Activated CD4-positive, alpha-beta T cell treated with anti-CD3 and anti-CD28 coated beads, Interleukin-2, amount 10 ng/mL, durations not matched to agents 7 days and 5 days (primary cell): ENCODE measurements at regions not wholly inside any gene's neighbourhood (a gene's known extent, or its start where the extent isn't known, plus 50 kb on each side); places are given as distances from the start of the nearest gene placed in this dataset.
"Not testable (repeated sequence)": the region's sequence is repeated elsewhere in the genome, so short reads cannot be mapped to it uniquely, and the experiment has no call there.

Experiments used
- CTCF ChIA-PET: fragments of 350-600 bp; sonication (Branson Sonifier 250); formaldehyde crosslinking; loops from one replicate; lab custom pipeline; 2021; ENCODE audit warnings: antibody characterized with exemption; lab: Charles Lee
- POLR2A ChIA-PET: fragments of 350-600 bp; sonication (Branson Sonifier 250); formaldehyde crosslinking; loops from one replicate; lab custom pipeline; 2021; ENCODE audit warnings: antibody characterized with exemption; lab: Charles Lee
- DNase-seq: peaks from one replicate; pipeline ENCODE4 v3.0.0-alpha.2; 2020
- H3K27ac Mint-ChIP-seq: one replicate; pipeline ENCODE4 v1.8.0; 2021; ENCODE audit warnings: mild to moderate bottlenecking, moderate library complexity, mixed read lengths
- H3K27me3 Mint-ChIP-seq: one replicate; pipeline ENCODE4 v1.8.0; 2021; ENCODE audit warnings: mixed read lengths
- H3K36me3 Mint-ChIP-seq: one replicate; pipeline ENCODE4 v1.8.0; 2021; ENCODE audit warnings: low read depth, mixed read lengths
- H3K4me1 Mint-ChIP-seq: one replicate; pipeline ENCODE4 v1.8.0; 2021; ENCODE audit warnings: mixed read lengths
- H3K4me3 Mint-ChIP-seq: one replicate; pipeline ENCODE4 v1.8.0; 2021; ENCODE audit warnings: mild to moderate bottlenecking, moderate library complexity, mixed read lengths
- H3K9me3 Mint-ChIP-seq: one replicate; pipeline ENCODE4 v1.8.0; 2021; ENCODE audit warnings: mixed read lengths

- H3K36me3 Mint-ChIP-seq, result no peaks in the 10 kb centered on the region
- ChIA-PET CTCF (interaction anchor here (0.9 to 1.1 kb wide), 2 partner anchors 133 to 163 kb away, joined by 3 read pairs; no protein-coding TSS in a partner anchor), POLR2A (no interaction called here)
- H3K9me3 Mint-ChIP-seq, result no peaks in the 10 kb centered on the region
- H3K4me1 Mint-ChIP-seq, result peaks cover 6% of the 10 kb centered on the region
- DNase-seq, result no peak
- no peak overlapping the region for H3K27ac Mint-ChIP-seq
- no peaks in the 10 kb centered on the region for H3K27me3 Mint-ChIP-seq
- no peak overlapping the region for H3K4me3 Mint-ChIP-seq
These were observed 106.1 kb downstream of the GGTLC2 start for GRCh38 chr22:22750335-22751042.

DNA sequence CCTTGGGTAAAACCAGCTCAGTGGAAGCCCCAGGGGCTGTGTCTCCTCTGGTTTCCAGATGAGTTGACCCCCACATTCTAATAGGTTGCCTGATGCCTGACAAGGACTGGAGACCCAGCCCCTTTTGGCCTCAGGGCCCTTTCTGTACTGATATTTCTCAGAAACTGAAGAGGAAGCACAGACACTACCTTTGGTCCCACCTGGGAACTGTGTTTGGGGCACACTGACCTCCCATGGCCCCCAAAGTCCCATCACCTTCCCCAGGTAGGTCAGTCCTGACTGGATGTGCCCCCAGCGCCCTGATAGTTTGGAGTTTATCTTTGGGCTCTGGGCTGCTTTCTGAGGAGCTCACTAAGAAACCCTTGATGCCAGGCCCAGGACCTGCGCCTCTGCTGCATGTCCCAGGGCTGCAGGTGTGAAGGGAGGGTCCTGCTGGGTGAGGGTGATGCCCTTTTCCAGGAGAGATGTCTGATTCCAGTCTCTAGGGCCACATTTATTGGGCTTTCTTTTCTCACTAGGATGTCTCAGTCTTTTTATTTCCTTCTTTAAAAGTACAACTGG is 106.7 kb downstream of the GGTLC2 start:
- no peaks in the 10 kb centered on the region for H3K27me3 Mint-ChIP-seq
- no peaks in the 10 kb centered on the region for H3K36me3 Mint-ChIP-seq
- H3K4me3 Mint-ChIP-seq, result no peak overlapping the region
- peaks cover 6% of the 10 kb centered on the region for H3K4me1 Mint-ChIP-seq
- CTCF ChIA-PET, result interaction anchor here (0.7 to 0.9 kb wide), 2 partner anchors 30 to 162 kb away, joined by 3 read pairs; no protein-coding TSS in a partner anchor
- DNase-seq, result no peak
- H3K27ac Mint-ChIP-seq, result no peak overlapping the region
- POLR2A ChIA-PET, result no interaction called here
- H3K9me3 Mint-ChIP-seq, result no peaks in the 10 kb centered on the region

GRCh38 chr22:22752199-22752555 is 107.8 kb downstream of the GGTLC2 start:
- H3K27me3 Mint-ChIP-seq, result no peaks in the 10 kb centered on the region
- H3K27ac Mint-ChIP-seq, result no peak overlapping the region
- DNase-seq, result no peak
- ChIA-PET POLR2A (no interaction called here), CTCF (interaction anchor here (1.1 to 2.7 kb wide), 4 partner anchors 18 to 375 kb away, joined by 3 to 23 read pairs (median 14); no protein-coding TSS in a partner anchor)
- H3K4me3 Mint-ChIP-seq, result no peak overlapping the region
- no peaks in the 10 kb centered on the region for H3K9me3 Mint-ChIP-seq
- H3K4me1 Mint-ChIP-seq, result peaks cover 8% of the 10 kb centered on the region
- no peaks in the 10 kb centered on the region for H3K36me3 Mint-ChIP-seq

DNA sequence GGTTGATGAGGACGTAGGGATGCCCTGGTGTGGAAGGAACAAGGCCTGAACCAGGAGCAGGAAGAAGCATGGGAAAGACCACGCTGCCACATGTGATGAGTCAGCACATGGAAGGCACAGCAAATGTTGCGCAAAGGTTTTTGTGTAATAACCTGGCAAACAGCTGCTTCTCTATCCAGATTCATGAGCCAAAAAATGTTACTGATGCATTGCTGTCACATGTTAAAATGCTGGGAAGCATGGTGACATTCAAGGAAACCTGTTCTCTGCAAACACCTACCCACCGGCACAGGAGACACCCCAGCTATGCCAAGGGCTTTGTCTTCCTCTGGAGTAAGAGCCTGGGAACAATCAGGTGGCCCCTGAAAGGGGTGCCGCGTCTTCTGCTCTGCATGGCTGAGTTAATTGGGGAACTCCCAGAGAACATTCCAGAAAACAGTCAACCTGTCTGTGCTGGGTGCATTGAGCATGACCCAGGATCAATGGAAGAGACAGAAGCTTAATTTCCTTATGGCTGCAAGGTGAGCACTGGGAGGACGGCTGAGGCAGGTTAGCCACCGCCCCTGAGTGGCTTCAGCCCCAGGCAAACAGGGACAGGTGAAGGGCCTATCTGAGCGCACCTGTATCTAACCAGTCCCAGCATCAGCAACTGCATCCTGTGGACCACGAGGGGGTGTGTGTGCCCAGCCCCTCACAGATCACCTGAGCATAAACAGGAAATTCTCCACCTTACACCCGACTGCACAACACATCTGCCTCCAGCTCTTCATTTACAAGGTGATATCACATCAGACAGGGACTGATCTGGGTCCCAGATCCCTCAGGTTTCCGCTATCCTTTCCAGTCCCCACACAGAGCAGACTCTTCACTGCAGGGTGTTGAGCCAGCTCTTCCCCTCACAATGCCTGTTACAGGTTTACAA is 108.4 kb downstream of the GGTLC2 start:
- H3K27me3 Mint-ChIP-seq, result no peaks in the 10 kb centered on the region
- DNase-seq, result no peak
- CTCF ChIA-PET, result interaction anchor here (0.8 to 2.7 kb wide), 19 partner anchors 9 to 374 kb away, joined by 3 to 23 read pairs (median 4); no protein-coding TSS in a partner anchor
- peak overlapping the region; percentile 76 for H3K27ac Mint-ChIP-seq
- no peaks in the 10 kb centered on the region for H3K36me3 Mint-ChIP-seq
- H3K4me3 Mint-ChIP-seq, result no peak overlapping the region
- no peaks in the 10 kb centered on the region for H3K9me3 Mint-ChIP-seq
- peaks cover 8% of the 10 kb centered on the region for H3K4me1 Mint-ChIP-seq
- POLR2A ChIA-PET, result no interaction called here

DNA sequence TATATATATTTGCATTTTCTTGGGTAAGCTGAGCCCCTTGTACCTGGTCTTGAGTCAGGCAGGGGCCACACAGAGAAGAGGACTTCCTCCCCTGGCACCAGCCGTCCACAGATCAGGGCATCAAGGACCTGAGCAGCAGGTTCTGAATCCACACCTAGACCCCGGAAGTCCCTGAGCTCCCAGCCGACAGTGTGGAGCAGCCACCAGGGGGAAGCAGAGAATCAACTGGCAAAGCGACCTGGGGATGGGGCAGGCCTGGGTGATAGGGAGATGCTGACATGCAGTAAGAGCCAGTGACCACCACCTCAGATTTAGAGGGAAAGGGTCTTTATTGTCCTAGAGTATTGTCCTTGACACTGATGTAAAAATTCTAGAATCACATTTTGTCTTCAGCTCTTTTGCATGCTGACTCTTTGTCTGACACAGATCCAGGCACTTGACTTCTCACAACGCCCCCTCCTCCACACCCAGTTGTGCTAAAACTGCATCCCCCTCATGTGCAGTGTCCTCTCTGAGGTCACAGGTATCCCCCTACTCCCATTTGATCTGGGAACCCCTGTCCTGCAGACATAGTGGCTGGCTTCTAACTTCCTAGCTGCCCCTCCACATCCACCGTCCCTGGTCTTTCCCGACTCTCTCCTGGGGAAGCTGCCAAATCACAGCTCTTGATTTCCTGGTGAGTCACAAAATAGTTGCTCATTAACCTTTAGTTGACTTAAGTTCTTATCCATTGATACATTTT is 109.3 kb downstream of the GGTLC2 start:
- ChIA-PET CTCF (interaction anchor here (0.8 to 2.7 kb wide), 19 partner anchors 9 to 373 kb away, joined by 3 to 23 read pairs (median 4); no protein-coding TSS in a partner anchor), POLR2A (no interaction called here)
- Mint-ChIP-seq H3K27me3 (no peaks in the 10 kb centered on the region), H3K9me3 (no peaks in the 10 kb centered on the region), H3K4me3 (no peak overlapping the region), H3K27ac (peak overlapping the region; percentile 76), H3K36me3 (no peaks in the 10 kb centered on the region), H3K4me1 (peaks cover 8% of the 10 kb centered on the region)
- peak; percentile 85 for DNase-seq

GRCh38 chr22:22754268-22754657 is 109.8 kb downstream of the GGTLC2 start:
- ChIA-PET POLR2A (no interaction called here), CTCF (interaction anchor here (0.6 to 2.7 kb wide), 11 partner anchors 8 to 489 kb away, joined by 3 to 23 read pairs (median 6); no protein-coding TSS in a partner anchor)
- H3K4me1 Mint-ChIP-seq, result peaks cover 9% of the 10 kb centered on the region
- H3K27ac Mint-ChIP-seq, result no peak overlapping the region
- H3K9me3 Mint-ChIP-seq, result no peaks in the 10 kb centered on the region
- H3K27me3 Mint-ChIP-seq, result no peaks in the 10 kb centered on the region
- DNase-seq, result no peak
- no peak overlapping the region for H3K4me3 Mint-ChIP-seq
- H3K36me3 Mint-ChIP-seq, result no peaks in the 10 kb centered on the region

- CTCF ChIA-PET, result interaction anchor here (0.6 to 1.1 kb wide), 3 partner anchors 10 to 488 kb away, joined by 3 to 6 read pairs (median 3); no protein-coding TSS in a partner anchor
These were observed 110.8 kb downstream of the GGTLC2 start for GRCh38 chr22:22754961-22755777.

GRCh38 chr22:22755778-22756100 is 111.3 kb downstream of the GGTLC2 start:
- ChIA-PET POLR2A (no interaction called here), CTCF (interaction anchor here (1.1 to 1.9 kb wide), 2 partner anchors 16 to 129 kb away, joined by 3 read pairs; no protein-coding TSS in a partner anchor)
- Mint-ChIP-seq H3K27me3 (no peaks in the 10 kb centered on the region), H3K4me3 (no peak overlapping the region), H3K4me1 (peaks cover 13% of the 10 kb centered on the region), H3K9me3 (no peaks in the 10 kb centered on the region), H3K27ac (no peak overlapping the region), H3K36me3 (no peaks in the 10 kb centered on the region)
- no peak for DNase-seq

More at GRCh38 chr22:22754961-22755777, 110.8 kb downstream of the GGTLC2 start:
- POLR2A ChIA-PET, result no interaction called here
- Mint-ChIP-seq H3K4me3 (no peak overlapping the region), H3K27ac (no peak overlapping the region), H3K27me3 (no peaks in the 10 kb centered on the region), H3K9me3 (no peaks in the 10 kb centered on the region), H3K36me3 (no peaks in the 10 kb centered on the region), H3K4me1 (peaks cover 13% of the 10 kb centered on the region)
- DNase-seq, result no peak

DNA sequence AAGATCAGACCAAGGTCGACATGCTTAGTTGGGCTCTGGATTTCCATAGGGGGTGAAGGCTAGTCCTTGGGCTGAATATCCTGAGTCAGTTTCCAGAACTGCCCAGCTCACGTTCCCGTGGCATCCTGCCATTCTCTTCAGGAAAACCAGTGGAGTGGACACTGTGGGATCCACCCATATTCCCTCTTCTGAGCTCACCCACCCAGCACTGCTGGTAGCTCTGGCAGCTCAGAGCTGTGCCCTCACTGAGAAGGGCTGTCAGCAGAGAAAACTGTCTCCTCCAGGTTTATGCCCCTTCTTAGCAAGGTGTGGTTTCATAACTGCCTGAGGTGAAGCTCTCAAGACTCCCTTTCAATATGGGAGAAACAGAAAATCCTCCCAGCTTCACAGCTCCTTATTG is 111.7 kb downstream of the GGTLC2 start:
- Mint-ChIP-seq H3K4me3 (no peak overlapping the region), H3K4me1 (peaks cover 13% of the 10 kb centered on the region), H3K27ac (no peak overlapping the region), H3K36me3 (no peaks in the 10 kb centered on the region), H3K9me3 (no peaks in the 10 kb centered on the region), H3K27me3 (no peaks in the 10 kb centered on the region)
- no peak for DNase-seq
- ChIA-PET CTCF (interaction anchor here (1.1 to 1.9 kb wide), 2 partner anchors 16 to 129 kb away, joined by 3 read pairs; no protein-coding TSS in a partner anchor), POLR2A (no interaction called here)

DNA sequence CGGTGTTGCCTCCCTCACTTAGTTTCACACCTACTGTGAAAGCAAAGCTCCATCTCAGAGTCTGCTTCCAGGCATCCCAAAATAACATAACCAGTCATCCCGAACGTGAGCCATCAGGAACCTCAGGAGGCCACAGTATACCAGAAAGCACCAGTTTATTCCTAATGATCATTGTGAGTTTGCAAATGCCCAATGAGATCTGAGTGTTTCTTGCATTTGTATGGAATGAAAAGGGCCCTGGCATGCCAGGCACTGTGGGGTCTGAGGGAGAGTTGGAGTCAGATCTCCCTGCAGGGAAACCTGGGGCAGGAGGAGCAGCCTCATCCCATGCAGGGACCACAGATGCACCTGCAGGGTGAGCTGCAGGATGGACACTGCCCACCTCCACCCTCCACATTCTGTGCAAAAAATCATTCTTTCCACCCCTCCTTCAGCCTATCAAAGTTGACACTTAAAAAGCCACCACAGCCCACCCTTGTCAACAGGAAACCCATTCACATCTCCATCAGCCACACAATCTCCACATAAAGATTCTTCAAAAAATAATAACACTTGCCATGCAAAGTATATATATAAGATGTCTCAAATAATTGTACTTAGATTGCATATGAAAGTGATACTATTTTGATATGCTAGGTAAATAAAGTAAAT is 112.3 kb downstream of the GGTLC2 start:
- peaks cover 13% of the 10 kb centered on the region for H3K4me1 Mint-ChIP-seq
- H3K27me3 Mint-ChIP-seq, H3K36me3 Mint-ChIP-seq, POLR2A ChIA-PET, H3K4me3 Mint-ChIP-seq, H3K27ac Mint-ChIP-seq, H3K9me3 Mint-ChIP-seq, DNase-seq: not testable (repeated sequence)
- CTCF ChIA-PET, result interaction anchor here (1.1 to 1.9 kb wide), 2 partner anchors 15 to 128 kb away, joined by 3 read pairs; no protein-coding TSS in a partner anchor
